ENCODE measurements at regions not wholly inside any gene's neighbourhood (a gene's known extent, or its start where the extent isn't known, plus 50 kb on each side); places are given as distances from the start of the nearest gene placed in this dataset.

DNA sequence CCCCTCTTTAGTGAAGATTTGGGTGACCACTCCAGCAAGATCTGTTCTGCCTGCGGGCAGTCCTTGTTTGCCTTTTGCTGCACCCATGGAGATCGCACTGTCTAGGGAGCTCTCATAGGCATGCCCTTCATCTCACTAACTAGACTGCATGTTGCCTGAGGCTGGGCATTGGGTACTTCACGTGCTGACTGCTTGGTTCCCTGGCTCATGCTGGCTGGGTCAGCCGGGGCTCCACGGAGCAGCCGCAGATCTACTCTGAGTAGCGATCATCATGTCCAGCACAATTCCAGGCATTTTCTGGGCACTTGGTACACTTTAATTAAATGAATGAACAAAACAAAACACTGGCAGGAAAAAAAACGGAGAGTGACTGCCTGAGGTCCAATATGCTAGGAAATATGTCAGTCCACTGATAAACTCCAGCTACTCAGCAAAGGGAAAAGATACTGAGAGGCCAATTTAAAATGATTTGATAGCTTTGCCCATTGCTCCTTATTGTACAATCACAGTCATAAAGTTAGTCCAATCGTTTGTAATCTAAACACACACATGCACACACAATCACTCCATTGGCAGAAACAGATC, 220.3 kb downstream of the C1D start:
- DNase-seq, result no peak

DNA sequence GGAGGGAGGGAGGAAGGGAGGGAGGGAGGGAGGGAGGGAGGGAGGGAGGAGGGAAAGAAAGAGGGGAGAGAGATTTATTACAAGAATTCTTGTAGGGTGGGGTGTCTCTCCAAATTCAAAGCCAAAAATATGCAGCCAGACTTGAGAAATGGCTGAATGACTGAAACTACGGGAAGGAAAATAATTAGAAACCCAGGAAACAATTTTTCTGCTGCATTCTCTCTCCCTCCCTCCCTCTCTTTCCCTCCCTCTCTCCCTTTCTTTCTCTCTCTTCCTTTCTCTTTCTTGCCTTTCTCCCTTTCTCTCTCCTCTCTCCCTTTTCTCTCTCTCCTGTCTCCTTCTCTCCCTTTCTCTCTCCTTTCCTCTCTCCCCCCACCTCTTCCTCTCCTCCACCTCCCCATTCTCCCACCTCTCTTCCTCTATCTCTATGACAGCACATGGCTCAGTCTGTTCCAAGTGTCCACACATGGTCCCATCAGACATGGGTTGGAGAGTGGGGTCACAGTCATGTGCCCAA, 218.7 kb downstream of the C1D start:
- DNase-seq, result no peak

DNA sequence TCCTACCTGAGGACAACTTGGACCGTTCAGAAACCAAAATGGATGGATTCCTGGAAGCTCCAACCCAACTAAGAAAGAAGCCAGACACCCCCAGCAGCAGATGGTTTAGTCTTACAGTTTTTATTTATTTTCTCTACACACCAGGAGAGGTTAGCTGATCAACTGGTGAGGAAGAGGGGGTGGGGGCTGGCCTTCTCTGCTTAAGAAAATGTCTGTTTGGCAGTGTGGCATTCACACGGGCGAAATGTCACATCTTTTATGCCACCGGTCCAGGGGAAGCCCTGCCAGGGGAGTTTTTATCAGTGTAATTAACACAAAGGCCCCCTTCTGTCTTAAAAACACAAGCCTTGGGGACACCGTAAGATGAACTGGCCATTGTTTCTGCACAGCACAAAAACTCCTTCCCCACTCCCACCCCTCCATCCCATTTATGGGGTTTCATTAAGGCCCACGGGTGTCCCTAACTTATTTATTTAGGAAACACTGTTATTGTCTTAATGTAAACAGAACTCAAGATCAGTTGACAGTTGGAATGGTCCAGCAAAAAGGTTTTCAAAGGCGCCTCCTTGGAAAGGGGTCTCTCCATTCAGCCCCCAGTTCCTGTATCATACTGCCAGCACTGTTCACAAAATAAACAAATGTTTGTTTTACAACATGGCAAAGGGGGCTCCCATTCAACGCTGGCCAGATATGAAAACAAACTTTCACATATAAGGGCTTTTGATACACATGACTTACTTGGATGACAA, 217.0 kb downstream of the C1D start:
- no peak for DNase-seq

DNA sequence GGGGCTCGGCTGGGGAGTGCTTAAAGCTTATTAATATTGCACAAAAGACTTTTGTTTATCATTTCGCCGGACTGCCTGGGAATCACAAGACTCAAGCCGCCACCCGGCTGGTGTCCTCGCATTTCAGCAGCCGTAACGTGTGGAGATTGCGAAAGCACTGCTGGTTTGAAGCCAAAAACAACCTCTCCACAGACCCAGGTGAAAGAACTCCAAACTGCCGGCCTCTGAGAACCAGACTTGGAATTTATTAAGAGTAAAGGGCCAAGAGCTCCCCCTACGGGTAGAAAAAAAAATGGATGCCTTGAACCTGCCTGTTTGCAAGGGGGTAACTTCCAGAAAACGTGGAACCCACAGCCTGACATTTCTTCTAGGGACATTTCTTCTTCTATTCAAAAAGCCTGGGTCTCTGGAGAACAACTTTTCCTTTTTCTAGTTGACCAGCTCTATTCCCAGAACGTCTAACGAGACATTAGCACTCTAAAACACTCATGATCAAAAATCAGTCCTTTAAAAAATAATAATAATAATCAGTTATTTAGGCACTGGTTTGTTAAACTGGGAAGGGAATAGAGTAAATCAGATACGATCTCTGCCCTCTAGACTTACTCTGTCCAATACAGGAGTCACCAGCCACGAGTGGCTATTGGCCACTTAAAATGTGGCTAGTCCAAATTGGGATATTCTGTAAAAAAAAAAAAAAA, 216.3 kb downstream of the C1D start:
- peak; percentile 86 for DNase-seq

DNA sequence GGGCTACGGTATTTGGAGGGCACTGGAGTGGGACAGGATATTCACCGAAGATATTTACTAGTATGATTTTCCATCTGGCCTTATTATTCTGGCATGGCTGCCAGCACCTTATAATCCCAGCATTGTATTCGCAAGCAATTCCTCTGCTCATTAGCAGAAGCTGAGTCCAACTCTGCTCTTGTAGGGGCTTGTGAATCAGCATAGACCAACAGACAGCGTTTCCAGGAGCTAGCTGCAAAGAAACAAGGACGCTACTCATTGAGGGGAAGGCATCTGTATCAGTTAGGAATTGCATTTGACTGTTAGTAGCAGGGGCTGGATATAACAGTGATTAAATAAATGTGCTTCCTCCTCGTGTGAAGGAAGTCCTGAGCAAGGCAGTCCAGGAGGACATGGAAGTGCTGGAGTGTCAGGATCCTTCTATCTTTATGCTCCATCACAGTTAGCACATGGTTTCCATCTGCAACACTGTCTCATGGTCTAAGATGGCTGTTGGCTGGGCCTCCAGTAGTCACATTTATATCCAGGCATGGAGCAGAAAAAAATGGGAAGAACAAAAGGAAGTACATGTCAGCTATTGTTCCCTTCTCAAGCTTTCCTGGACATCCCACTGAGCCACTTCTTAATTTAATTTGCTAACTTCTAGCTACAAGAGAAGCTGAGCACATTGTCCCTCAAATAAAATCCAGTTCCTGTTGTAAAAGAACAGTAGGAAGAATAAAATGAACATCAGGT, 214.1 kb downstream of the C1D start:
- DNase-seq, result no peak

DNA sequence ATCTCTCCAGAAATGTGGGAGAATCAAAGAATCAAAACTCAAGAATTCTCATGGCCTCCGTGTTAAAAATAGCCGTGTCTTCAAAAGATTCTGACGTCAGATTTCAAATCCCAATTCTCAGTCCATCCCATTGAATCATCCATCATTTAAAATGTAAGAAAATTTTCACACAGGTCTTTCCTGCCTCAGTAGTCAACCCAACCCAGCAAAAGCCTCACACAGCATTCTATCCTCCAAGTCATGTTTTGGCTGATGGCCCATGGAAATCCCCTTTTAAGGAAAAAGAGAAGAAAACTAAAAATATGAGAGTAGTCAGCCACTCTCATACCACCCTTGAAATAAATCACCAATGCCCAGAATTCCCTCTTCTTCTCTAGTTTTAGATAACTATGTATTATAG, 211.8 kb downstream of the C1D start:
- DNase-seq, result no peak

DNA sequence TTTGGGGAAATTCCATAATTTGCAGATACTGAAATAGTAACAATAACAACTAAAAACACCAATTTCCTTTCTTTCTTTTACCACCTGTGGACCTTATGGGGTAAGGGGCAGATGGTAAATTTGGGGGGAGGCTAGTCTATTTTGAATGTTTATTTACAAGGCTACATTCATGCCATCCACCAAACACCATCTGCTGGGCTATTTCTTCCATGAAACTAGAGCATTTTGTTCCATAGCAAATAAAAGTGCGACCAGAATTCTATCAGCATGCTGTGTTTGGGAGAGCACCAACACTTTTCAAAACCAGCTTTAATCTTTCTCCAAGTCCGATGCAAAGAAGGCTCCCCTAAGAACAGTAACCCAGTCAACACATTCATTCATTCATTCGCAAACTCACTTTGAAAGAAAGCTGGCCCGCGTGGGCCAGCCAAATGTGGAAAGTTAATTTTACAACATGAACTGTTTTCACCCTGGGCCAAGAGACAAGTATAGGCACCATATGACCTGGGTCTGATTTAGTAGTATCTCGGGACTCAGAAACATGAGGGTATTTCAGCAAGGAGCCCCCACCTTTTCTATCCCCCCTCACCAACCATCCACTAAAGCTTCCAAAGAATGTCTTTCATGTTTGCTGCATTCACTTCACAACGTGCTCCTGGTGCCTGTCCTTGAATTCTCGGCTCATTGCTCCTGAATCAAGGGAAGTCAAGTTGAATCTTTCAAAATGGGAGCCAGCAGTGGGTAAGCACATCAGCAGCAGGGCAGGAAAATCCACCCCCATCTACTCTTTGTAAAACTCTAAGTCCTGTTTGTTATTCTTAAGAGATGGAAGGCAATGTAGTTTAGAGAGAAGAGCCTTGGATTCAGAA, 210.6 kb downstream of the C1D start:
- no peak for DNase-seq

DNA sequence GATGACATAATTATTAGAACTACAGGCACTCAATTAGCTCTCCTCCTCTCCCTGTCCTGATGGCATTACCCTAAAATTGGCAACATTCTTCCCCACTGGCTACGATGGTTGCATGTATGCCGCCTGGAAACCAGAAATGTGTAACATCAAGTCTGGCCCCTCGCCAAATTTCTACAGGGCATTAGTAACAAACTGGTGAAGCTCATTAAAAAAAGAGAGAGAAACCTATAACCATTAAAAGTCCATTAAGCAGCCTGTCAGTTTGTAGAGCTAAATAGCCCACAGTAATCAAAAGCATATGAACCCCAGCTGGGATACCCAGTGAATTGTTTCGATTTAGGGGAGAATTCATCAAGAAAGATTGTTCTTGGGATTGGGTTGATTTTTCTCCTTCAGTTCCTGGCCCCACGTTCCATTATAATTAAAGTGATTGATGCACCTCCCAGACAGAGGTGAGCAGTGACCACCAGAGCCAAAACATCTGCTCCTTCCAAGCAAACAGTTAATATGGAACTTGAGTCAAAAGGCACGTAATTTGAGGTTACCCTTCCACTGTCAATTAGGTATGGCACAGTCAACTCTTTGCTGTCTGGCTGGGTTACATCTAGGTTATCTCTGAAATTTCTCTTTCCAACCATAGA, 208.6 kb downstream of the C1D start:
- no peak for DNase-seq

DNA sequence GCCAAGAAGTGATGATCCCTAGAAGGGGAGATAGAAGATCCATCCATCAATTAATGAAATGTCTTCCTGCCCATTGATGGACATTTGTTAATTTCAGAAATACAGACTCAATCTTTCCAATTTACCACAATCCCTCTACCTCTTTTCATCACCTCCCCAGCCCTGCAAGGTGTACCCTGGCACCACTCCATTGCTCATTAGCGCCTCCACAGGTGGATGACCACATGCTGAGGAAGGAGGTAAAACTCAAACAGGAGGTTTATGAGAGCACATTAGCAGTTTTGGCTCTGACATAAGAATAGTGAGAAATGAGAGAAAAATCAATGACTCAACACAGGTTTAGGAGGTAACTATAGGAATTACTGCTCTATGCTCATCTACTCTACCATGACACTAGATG, 208.0 kb downstream of the C1D start:
- no peak for DNase-seq

DNA sequence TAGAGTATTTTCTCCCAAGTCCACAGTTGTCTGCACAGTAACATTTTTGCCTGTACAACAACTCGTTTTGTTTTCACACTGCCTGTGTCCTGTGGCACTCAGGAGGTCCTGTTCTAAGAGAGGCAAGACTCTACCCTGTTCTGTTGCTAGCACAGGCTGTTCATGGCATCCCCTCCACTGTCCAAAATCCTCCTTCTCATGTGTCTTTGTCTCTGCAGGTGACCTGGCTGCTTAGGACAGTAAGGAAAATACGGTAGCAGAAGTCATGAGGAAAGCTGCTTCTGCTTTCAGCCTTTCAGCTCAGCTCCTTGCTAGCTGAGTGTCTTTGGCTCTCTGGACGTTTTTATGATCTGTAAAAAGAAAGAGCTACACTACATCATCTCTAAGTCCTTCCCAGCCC, 205.9 kb downstream of the C1D start:
- no peak for DNase-seq

DNA sequence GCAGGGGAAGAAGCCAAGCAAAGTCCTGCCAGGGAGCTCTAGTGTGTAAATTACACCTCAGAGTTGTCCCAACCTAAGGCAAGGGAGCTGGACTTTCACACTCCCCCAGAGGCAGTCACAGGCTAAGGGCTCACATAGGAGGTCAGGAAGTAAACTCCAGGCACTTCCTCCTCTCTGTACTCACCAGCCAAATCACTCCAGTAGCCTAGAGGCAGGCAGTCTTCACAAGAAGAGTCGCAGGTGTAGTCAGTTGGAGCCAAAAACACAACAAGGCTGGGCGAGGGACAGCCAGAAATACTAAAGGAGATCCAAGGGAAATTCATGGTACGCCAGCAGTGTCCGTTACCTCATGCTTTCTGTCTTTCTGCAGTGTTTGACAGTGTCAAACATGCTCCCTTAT, 205.0 kb downstream of the C1D start:
- DNase-seq, result no peak

DNA sequence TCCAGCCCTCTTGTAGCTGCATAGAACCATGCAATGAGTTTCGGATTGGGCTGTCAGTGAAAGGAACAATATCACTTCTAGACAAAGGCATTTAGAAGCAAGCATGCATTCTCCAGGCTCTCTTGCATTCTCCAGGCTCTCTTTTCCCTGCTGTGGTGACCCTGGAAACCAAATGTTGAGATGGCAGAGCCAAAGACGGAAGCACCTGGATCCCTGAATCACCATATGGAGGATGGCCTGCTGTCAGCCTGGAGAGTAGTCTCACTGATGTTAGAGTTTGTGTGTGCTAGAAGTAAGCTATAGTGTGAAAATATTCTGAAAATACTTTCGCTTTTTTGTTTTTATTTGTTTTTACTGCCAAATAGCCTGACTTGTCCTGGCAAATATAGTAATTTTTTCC, 203.9 kb downstream of the C1D start:
- DNase-seq, result no peak

DNA sequence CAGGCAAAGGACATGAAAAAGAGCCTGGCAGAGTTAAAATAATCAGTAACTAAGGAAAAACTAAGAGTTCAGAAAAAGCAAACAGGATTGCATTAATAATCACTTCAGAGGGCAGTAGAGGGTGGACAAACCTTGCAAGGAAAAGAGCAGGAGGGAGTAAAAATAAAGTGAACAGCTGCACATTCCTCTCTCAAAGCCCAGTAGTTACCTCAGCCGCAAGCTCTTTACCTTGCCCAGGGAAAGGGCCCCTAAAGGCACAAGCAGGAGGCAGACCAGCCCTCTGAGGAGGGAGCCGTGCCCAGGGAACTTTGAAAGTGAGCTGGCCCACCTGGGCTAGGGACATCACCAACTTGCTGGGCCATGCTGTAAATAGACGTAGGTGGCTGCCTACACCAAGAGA, 196.9 kb downstream of the C1D start:
- DNase-seq, result no peak

DNA sequence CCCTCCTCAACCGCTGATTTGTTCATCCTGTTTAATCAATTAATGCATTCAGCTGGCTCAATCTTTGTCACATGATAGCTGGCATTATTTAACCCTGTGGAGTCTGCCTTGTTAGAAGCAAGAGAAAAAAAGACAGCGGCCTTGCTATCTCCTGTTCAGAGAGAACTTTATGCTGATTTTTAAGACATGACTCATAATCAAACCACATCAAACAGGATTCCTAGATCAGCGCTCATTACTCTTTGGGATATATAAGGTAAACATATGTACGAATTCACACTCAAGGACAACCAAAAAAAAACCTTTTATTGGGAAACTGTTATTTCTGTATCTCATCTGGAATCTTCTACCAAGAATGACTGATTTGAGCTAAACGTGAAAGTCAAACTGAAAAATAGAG, 195.1 kb downstream of the C1D start:
- no peak for DNase-seq

DNA sequence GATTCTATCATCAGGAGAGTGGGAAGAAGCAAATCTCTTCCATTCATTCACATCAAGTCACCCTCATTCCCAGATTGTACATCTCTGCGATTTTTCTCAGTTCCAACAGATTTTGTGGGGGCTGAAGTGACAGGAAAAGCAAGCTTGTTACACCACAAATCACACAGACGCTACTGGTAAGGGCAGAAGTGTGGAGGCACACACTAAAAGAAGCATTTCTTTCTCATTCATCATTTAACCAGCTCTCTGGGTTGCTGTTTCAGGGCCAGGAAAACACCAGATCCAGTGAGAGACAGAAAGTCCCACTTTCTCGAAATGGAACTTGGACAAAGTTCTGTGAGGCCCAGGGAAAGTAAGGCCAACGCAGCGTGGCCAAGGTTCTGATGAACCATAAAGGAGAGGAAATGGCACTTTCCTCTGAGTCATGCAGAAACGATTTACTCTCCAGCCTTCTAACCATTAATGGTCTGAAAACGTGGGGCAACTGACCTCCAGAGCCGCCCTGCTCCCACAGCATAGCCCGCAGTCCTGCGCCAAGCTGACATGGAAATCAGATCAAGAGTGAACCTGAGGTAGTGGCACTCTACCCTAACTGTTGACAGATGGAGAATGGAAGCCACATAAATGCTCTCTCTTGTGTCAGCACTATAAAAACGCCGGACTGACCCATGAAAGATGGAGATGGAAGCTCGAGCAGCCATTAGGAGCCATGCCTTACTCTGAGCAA, 191.0 kb downstream of the C1D start:
- DNase-seq, result no peak

DNA sequence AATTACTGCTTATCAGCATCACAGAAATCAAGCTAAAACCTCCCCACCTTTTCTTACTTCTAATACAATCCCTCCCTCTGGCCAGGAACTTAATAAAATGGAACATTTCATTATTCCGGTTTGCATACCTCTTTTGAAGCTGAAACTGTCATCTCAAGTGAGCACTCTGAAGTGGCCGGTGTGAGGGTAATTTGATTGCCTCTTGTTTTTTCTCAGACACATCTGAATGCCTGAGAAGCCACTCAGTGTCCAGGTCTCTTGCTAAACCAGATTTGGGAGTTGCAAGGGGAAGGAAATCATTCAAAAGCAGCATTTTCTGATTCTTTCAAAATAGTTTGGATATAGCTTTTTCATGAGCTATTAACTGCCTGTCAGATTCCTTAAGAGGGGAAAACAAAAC, 190.3 kb downstream of the C1D start:
- no peak for DNase-seq

DNA sequence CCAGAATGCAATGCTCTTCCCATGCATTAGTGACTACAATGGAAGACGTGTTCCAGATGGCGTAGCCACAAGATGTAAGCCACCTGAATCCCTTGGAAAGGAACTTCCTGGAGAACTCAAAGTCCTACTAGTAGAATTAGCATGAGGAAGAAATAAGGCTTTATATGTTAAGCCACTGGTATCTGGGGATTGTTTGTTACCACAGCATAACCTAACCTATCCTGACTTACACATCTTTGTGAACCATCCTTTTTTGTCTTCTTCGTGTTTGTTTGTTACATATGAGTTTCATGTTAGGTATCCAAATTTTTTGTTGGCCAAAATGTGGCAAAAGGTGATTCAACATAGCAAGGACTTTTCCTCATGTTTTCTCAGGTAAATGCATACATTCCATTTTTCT, 188.9 kb downstream of the C1D start:
- DNase-seq, result no peak

DNA sequence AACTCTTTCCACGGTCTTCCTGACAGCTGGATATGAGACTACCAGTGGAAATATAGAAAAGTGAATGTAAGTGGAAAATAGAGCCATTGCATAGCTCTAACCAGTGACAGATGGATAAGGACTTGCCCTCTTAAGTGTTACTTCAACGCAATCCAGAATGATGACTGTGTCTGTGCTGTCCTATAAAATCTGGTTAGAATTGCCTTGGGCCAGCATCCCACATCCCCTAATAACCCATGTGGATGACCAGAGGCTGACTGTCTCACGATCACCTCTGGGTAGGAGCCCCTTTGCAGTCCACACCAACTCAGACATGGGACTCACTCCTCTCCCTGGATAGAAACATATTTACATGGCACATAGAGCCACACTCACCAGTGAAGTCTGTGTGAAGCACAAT, 186.6 kb downstream of the C1D start:
- DNase-seq, result no peak

DNA sequence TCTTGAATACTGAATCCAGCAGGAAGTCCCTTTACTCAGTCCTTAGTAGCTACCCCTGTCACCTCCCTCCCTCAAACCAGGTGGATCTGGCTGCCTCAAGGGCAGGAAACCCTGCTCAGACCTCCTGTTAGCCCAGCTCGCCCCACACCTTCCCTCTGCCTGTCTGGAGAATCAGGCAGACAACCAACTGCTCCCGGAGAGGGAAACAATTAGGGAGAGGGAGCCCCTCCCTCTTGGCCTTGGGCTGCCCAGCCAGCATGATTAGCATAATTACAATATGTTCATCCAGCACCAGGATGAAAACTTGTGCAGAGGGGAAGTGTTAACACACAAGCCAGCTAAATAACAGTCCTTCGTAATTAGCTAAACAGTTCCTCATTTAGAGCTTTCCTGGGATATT, 185.5 kb downstream of the C1D start:
- DNase-seq, result no peak

DNA sequence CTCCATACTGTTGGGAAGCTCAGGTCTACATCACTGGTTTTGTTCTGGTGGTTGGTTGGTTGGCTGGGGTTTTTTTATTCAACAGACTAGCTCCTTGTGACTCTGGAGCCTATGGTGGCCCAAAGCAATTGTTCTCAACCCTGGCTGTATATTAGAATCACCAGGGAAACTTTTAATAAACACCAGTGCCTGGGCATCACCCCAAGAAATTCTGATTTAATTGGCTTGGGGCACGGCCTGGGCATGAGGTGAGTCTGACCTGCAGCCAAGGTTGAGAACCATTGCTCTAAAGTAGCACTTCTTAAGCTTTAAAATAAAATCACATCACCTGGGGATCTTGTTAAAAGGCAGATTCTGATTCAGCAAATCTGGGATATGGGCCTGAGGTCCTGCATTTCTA, 184.1 kb downstream of the C1D start:
- no peak for DNase-seq

DNA sequence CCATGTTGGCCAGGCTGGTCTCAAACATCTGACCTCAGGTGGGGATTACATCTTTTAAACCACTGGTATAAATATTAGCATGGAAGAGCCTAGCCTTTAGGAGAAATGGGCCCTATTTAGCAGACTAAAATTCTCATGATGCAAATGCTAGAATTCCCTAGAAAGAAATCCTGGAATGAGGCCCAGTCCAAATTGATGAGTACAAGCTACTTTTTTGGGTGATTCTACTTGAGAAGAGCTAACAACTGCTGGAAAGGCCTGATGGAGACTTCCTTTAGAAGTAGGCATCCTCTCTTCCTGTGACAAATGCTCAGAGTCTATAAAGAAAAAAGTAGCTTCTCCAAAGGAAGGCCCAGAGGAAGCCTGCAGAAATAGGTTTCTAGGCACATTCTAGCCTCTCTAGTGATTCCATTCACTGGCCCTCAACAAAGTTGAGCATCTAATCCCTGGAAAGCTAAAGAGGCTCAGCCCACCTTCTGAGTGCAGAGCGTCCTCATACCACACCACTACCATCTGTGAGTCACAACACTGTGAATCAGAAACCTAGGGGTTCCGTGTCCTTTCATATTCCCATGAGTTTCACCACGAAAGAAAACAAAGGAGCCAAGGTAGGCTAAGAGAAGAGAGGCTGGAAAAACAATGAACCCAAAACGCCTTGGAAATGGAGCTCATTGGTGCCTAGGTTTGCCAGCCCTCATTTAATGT, 183.1 kb downstream of the C1D start:
- no peak for DNase-seq

All from NCI-H510A (cell line).